ENCODE measurements at regions not wholly inside any gene's neighbourhood (a gene's known extent, or its start where the extent isn't known, plus 50 kb on each side); places are given as distances from the start of the nearest gene placed in this dataset.

DNA sequence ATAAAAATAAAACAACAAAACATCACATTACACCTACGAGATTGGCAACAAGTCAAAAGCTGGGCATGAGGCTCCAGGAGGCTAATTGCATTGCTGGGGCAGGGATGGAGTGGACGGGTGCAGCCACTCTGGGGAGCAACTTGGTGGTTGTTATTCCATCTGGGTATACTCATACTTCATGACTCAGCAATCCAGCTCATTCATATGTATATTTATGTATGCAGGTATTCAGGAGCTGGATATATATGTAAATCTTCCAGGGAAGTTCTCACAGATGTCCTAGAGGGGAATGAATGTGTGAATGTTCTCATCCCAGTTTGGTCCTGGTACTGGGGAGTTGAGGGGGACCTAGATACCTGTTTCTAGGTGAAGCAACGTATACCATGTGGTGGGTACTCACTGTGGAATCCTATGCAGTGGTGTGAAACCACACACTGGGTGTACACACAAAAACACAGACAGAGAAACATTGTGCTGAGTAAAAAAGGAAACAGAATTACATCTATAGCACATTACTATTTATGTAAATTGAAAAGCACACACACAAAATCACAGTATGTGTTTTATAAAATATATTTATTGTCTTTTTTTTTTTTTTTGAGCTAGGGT lies 79.7 kb upstream of the RAB4A start:
- no peak for DNase-seq

DNA sequence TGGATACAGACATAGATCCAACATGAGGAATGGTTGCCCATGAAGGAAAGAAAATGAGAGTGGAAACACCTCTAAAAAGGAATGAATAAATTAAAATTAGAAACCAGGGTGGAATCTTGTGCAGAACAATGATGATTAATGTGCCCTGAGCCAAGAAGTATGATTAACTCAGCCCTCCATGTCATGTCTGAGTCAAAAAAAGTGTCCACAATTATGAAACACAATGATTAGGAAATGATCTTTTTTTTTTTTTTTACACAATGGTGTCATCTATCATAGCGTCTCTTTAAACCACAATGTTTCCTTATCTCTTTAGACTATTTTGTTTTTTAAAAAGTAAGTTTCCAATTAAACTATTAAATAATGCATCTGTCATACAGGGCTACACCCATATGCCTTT lies 78.9 kb upstream of the RAB4A start:
- DNase-seq = no peak

DNA sequence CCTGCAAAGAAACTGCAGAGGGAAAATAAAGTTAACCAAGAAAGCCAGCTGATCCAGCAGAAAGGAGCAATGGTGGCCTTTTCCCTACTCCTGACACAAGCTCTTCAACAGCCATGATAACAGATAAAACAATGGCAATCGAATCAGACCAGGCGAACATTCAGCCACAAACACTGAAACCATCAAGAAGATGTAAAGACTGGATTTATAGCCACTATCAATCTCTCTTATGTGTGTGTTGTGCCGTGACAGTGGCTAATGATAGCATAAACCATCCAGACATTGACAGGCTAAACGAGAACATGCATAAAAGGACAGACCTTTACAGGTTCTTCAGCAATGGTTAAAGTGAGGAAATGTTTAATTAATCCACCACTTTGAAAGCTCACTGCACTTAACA lies 78.1 kb upstream of the RAB4A start:
- DNase-seq = no peak

DNA sequence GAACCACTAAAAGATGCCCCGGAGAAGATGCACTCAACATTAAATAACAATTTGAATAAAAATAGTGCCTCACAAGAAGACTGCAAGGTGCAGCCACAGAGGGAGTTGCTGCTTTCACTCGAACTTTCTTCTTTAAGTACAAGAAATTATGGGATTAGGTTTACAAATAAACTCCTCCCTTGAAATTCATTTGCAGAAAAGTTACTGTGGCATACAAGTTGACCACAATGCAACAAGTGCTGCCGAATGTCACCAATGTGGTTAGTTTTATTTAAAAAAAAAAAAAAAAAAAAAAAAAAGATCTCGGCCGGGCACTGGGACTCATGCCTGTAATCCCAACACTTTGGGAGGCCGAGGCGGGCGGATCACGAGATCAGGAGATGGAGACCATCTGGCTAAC lies 76.8 kb upstream of the RAB4A start:
- no peak for DNase-seq

DNA sequence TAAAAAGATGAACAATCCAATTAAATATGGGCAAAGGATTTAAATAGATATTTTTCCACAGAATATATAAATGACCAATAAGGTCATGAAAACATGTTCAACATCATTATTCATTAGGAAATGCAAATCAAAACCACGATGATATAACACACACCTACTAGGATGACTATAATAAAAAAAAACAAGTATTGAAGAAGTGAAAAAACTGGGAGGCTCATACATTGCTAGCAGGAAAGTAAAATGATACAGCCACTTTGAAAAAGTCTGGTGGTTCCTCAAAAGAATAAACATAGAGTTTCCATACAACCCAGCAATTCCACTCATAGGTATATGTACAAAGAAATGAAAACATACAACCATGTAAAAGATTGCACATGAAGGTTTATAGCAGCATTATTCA lies 75.7 kb upstream of the RAB4A start:
- no peak for DNase-seq

DNA sequence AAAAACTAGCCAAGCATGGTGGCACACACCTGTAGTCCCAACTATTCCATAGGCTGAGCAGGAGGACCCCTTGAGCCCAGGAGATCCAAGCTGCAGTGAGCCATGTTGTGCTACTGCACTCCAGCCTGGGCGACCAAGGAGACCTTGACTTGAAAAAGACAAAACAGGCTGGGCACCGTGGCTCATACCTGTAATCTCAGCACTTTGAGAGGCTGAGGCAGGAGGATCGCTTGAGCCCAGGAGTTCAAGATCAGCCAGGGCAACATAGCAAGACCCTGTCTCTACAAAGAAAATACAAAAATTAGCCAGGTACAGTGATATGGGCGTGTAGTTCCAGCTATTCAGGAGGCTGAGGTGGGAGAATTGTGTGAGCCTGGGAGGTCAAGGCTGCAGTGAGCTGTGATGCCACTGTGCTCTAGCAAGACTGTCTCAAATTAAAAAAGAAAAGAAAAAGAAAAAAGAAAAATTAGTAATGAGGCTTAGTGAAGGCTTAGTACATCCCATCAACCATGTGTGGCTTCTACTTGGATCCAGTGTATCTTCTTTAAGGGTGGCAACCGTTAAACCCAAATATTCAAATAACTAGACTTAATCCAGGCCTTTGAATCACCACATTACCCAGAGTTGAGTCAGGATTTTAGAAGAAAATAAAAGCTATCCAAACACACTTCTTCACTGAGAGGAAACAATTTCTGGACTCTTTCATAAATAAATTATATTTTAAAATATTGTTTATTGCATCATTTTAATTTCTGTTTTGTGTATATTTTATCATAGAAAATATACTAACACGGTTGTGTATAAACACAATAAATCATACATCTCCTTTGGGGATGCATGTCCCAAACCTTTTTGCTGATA lies 74.3 kb upstream of the RAB4A start:
- DNase-seq = no peak

DNA sequence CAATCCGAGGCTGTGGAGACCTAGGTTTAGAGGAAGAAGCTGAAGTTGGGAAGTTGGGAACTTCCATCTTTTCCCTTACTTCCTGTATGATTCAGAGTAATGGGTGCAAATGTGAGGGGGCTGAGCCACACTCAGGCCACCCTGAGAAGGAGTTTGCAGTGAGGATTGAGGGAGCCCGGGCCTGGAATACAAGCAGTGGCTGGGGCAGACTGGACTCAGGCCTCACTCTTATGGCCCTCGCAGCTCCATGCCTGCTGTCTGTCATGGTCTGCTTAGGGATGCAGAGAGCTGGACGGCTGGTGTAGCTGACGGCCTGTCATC lies 73.7 kb upstream of the RAB4A start:
- DNase-seq = no peak

DNA sequence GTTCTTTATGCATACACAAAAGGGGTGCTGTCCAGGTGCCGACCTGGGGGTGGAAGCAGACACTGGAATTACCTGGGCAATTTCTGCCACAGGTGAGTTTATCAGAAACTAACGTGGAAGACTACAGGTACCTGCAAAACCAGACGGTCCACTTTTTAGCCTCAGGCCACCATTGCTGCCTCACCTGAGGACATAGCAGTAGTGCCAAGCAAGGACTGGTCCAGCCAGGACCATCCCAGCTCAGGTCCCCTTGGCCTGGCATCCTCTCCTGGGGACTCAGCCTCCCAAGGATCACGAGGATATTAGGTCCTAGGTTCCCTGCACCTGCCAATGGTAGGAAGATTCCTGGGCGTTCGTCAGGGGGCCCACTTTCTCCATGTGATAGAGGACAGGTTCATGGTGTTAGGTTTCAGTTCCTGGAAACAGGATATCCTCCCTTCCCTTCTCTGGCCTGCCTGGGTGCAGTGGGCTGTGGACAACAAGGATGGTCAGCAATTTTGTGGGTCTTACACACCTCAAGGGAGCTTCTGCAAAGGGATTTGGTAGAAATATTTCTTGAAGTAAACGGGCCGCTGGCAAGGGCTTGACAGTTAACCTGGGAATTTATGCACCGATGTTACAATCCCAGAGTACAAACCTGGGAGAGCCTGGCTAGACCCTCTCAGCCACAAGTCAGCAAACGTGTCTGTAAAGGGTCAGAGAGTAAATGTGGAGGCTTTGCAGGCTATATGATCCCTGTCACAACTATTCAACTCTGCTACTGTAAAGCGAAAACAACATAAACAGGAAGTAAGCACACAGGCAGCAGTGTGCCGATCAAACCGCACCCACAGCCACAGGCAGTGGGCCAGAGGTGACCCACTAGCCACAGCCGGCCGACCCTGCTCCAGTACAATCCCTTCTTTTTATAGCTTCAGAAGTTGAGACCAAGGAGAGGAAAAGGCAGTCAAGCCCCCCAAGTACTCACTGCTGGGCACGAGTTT lies 71.4 kb upstream of the RAB4A start:
- no peak for DNase-seq

DNA sequence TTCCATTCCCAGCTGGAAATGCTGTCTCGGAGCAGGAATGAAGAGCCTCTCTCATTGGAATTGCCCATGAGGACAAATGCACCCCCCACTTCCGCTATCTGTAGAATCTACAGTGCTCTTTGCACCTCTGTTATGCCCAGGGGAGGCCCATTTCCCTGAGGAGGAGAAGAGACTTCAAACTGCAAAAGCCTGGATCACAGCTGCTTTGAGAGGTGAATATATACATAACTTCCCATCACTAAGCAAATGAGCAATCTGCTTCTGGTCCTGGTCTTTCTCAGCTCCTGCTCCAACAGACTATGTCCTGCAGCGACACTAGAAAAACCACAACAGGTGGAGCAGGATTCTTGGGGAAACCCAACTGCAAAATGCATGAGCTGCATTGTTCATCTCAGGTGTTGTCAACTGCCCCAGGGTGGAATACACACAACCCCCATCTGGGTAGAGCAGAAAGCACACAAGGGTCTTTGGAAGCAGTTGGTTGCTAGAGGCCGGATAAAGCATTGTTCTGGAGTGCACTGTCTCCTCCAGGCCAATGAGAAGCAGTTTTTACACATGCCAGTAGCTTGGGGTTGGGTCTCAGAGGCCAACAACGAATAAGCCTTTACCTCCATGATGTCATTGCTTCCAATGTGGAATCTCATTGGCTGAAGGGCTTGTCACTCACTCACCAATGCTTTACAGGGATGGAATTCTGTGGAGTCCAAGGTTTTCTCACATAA lies 67.7 kb upstream of the RAB4A start:
- DNase-seq = peak in 2 of 58 donors; percentile 17 to 38

DNA sequence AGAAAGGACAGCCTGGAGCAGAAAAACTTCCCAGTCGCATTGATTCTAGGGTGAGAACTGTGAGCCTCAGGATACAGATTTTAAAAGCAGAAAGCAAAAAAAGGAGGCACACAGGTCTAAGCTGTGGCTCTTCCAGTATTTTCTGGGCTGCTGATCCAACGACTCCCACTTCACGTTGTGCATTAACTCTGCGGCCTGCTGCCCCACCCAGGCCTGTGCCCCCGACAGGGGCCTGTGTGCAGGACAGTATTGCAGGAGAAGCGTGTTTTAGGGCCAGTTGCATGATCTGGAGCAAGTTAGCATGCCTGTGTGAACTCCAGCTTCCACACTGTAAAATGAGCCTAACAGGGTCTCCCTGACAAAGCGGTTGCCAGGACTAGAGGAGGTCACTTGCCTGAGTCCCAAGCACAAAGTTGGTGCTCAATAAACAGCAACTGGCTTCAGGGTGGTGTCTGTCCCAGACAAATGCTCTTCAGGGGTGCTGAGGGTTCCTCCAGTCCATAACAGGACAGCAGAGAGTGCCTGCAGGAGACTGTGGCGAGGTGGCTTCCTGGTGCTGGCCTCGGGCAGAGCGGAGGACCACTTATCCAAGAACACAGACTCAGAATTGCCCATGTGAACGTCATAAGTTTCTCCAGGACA lies 66.8 kb upstream of the RAB4A start:
- DNase-seq = no peak

DNA sequence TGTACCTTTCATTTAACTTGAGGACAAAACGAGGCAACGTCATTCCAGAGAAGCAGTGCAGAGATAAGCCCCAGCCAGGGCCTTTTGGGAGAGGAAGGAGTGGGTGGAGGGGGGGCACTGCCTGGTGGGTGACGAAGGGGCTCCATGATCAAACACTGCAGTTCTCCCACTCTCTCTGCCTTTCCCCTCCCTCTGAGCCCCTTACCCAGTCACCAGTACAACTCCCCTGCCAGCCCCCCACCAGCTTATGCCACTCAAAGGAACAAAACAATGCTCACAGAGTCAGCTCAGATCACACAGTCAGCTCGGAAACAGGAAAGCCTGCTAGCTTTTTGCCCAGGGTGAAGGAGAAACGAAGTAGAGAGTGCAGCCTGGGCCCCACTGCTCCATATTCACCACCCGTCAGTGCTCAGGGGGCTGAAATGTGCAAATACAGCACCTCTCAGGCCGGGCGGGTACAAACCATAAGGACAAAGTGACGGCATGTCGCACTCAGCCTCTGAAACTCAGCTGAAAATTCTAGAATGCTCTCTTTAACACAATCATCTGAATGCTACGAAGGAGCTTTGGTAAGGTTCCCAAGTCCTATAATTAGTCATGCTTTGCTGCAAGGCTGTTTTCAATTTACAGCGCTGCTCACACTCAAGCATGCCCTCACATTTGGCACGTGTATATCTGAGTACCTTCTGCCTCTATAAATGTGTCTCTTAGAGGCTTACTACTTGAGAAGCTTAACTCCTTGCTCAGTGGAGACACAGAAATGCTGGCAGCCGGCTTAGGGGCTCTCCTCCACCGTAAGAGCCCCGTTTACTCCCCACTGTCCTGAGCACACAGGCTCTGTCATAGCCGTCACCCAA lies 65.8 kb upstream of the RAB4A start:
- DNase-seq = no peak

DNA sequence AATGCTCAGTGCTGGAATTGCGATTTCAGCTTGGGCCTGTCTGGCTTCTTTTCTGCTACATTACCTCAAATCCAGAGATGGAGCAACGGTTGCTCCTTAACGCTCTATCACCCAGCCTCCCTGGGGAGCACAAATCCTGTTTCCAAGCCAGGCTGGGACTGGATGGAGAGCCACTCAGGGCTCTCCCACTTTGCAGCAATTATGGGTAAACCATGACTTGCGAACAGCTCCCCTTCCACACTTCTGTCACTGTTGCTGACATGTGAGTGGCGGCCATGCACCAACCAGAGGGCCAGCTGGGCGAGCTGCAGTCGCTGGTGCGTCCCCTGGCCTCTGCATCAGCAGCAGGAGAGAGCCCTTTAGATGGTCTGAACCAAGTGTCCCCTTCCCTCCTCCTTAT lies 65.1 kb upstream of the RAB4A start:
- no peak for DNase-seq

DNA sequence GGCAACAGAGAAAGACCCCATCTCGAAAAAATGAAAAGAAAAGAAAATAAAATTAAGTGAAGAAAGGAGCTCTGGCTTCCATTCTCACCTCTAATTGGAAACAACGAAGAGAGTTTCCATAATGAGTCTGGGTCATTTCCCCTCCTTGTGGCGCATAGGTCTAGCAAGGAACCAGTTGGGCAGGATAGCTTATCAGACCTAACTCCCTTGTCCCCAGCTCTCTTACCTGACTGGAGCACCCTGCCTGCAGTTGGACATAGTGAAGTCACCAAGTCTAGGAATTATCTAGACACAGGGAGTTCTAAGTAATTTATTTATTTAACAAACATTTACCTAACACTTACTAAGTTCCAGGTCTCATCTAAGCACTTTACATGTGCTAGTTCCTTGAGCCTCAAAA lies 63.0 kb upstream of the RAB4A start:
- DNase-seq = no peak

DNA sequence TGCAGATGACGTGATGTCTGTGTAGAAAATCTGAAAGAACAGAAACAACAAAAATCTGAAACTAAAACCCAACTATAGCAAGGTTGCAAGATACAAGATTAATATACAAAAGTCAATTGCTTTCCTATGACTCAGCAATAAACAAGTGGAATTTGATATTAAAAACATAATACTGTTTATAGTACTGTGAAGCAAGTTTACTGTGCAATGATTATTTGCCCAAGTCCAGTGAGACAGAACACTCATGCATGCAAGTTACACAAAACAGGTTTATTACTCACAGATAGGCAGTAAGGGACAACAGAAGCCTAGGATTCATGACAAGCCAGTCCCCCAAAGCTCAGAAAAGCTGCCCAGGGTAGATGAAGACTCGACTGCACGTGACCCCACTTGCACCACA lies 62.4 kb upstream of the RAB4A start:
- no peak for DNase-seq

DNA sequence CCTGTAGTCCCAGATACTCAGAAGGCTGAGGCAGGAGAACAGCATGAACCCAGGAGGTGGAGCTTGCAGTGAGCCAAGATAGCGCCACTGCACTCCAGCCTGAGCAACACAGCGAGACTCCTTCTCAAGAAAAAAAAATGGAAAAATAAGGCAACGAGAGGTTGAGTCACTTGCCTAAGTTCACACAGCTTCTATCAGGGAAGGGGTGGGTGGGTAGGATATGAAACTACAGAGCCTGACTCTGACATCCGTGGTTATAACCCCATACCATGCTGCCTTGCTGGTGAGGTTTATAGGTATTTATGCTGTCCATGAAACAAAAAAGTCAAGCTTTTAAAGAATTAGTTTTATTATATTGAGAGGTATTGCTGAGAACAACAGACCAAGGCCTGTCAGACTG lies 61.5 kb upstream of the RAB4A start:
- DNase-seq = no peak

DNA sequence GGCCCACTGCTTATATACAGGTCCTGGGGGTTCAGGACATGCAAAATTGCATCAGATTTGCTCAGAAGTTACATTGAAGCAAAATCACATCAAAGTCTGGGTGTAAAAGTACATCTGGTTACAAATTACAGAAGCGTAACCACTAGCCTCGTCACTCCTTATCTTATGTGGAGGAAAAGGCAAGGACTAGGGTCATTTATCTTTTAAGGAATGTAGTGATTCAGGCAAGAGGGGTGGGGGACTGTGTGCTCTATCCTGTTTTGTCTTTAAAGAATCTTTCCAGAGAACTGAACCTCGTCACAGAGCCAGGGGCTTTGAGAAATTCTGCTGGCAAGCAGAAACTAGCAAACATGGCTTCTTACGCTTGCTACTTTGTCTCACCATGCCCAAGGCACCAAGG lies 61.1 kb upstream of the RAB4A start:
- no peak for DNase-seq

DNA sequence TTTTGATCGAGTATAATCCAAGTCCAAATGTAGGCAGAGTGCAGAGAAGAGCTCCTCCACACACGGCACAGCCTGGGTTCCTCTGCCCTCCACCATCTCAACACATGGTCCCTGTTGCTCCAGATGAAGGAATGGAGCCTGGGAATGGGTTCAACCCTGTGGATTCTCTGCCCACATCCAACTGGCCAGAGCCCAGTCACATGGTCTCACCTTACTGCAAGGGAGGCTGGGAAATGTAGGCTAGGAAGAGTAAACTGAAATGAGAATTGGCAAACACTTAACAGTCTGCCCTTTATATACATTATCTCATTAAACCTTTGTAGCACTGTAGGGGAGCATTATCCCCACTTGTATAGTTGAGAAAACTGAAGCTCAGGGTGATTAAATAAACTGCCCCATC lies 60.1 kb upstream of the RAB4A start:
- no peak for DNase-seq

DNA sequence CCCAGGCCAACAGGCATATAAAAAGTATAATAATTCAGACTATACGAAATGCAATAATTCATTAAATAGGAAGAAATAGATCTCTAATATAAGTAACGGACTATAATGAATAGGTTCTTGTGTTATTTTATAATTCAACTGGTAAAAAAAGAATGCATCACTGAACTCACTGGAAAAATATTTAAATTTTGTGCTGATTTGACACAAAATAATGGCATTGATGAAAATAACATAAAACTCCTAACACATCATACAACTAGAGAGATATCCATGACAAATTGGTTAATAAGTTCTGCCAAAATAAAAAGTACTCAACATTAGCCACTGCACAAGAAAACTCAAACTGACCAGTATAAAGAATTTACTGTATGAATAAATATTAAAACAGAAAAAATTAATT lies 57.1 kb upstream of the RAB4A start:
- no peak for DNase-seq

DNA sequence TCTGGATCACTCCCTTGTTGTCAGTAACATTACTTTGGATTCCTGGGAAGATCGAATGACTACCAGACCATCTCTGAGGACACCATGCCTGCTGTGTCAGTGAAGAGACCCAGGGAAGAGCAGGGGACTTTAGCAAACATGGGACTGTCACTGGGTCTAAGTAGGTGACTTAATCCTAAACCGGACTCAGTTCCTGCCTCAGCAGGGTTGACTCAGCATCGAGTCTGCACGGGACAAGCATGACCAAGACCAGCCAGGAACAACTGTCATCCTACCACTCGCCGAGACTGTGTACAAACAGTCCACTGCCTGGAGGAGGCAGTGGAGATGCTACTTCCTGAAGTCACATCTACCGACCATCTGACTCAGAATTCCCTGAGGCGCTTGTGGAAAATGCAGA lies 53.2 kb upstream of the RAB4A start:
- DNase-seq = no peak

DNA sequence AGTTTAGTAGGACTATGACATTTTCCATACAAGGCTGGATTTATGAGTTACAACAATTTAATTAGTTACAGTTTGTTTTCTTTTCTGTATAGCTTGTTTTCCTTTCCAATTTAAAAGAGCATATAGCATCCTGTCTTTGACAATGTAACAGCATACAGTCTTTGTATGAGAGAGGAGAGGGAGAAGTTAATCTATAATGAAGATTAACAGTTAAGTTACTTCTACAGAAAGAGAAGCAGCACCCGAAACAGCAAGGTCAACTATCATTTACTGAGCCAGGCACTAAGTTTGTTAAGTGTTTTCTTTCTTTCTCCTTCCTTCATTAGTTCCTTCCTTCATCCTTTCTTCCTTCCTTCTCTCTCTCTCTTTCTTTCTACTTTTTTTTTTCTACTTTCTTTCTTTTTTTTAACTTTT lies 52.3 kb upstream of the RAB4A start:
- DNase-seq = no peak

All from anterior cingulate cortex (tissue), 58 donors.